DND-41 (cell line): ENCODE measurements at regions not wholly inside any gene's neighbourhood (a gene's known extent, or its start where the extent isn't known, plus 50 kb on each side); places are given as distances from the start of the nearest gene placed in this dataset.

Experiments used
- ATAC-seq: fragments of 200-7000 bp; cut with Tn5 transposase; 3 replicates; pipeline ENCODE4 v1.9.1; 2021; ENCODE audit warnings: low read depth; ENCODE audit not compliant: insufficient read depth
- DNase-seq: peaks from one replicate; pipeline ENCODE4 v3.0.0-alpha.2; 2020
- H2AFZ ChIP-seq: 2 replicates; pipeline ENCODE4 v1.6.0; 2012; ENCODE audit warnings: low read depth, low read length
- H3K27ac ChIP-seq: 2 replicates; pipeline ENCODE4 v1.5.1; 2012; ENCODE audit warnings: low read length, inconsistent platforms
- H3K27me3 ChIP-seq: fragments of 200-600 bp; sonication (generic); 2 replicates; pipeline ENCODE4 v1.6.0; 2012; ENCODE audit warnings: low read length, mild to moderate bottlenecking, inconsistent platforms; ENCODE audit not compliant: insufficient read depth, poor library complexity
- H3K36me3 ChIP-seq: 2 replicates; pipeline ENCODE4 v1.5.1; 2012; ENCODE audit warnings: low read length, inconsistent platforms; ENCODE audit not compliant: insufficient read depth
- H3K4me1 ChIP-seq: 2 replicates; pipeline ENCODE4 v1.5.1; 2012; ENCODE audit warnings: mild to moderate bottlenecking, low read length; ENCODE audit not compliant: insufficient read depth
- H3K4me2 ChIP-seq: 2 replicates; pipeline ENCODE4 v1.6.0; 2012; ENCODE audit warnings: mild to moderate bottlenecking, moderate library complexity, low read length, inconsistent platforms; ENCODE audit not compliant: insufficient read depth
- H3K4me3 ChIP-seq, 2 experiments: fragments of 200-600 bp in 1 of 2; shearing (Covaris generic) in 1 of 2; 2 replicates each; pipeline ENCODE4 v1.5.1; 2012 to 2016; ENCODE audit warnings: inconsistent platforms in 2 of 2, low read length in 2 of 2, mild to moderate bottlenecking in 2 of 2, low read depth in 1 of 2, moderate library complexity in 1 of 2
- H3K79me2 ChIP-seq: 2 replicates; pipeline ENCODE4 v1.6.0; 2012; ENCODE audit warnings: low read length, inconsistent platforms; ENCODE audit not compliant: insufficient read depth
- H3K9ac ChIP-seq: 2 replicates; pipeline ENCODE4 v1.6.0; 2012; ENCODE audit warnings: low read depth, mild to moderate bottlenecking, inconsistent platforms, low read length, moderate library complexity
- H3K9me3 ChIP-seq: 2 replicates; pipeline ENCODE4 v1.5.1; 2012; ENCODE audit warnings: low read length, moderate library complexity, mild to moderate bottlenecking, inconsistent platforms; ENCODE audit not compliant: insufficient read depth, severe bottlenecking
- H4K20me1 ChIP-seq: 2 replicates; pipeline ENCODE4 v1.6.0; 2012; ENCODE audit warnings: low read length; ENCODE audit not compliant: insufficient read depth
- CTCF ChIP-seq: IDR thresholded peaks from 2 replicates; pipeline ENCODE4 v1.5.1; 2012; ENCODE audit warnings: borderline replicate concordance, low read length, moderate library complexity, mild to moderate bottlenecking; ENCODE audit not compliant: poor library complexity, severe bottlenecking; ENCODE audit errors: extremely low read depth
- EZH2 ChIP-seq: IDR thresholded peaks from 3 replicates; pipeline ENCODE4 v1.6.1; 2012; ENCODE audit warnings: borderline replicate concordance, low read depth, mild to moderate bottlenecking, moderate library complexity, low read length, inconsistent platforms; ENCODE audit not compliant: severe bottlenecking

GRCh38 chr6:95117236-95117635 is 460.1 kb upstream of the MANEA start:
- DNase-seq = no peak
- Histone ChIP-seq H3K79me2 (no peaks in the 10 kb centered on the region), H4K20me1 (no peaks in the 10 kb centered on the region), H3K27ac (no peak overlapping the region), H3K4me1 (no peaks in the 10 kb centered on the region), H3K4me2 (no peak overlapping the region), H3K36me3 (no peaks in the 10 kb centered on the region), H3K27me3 (no peaks in the 10 kb centered on the region), H3K9ac (no peak overlapping the region), H3K9me3 (no peaks in the 10 kb centered on the region), H2AFZ (no peak overlapping the region), H3K4me3 (no peak overlapping the region)
- no peak for ATAC-seq
- TF ChIP-seq EZH2 = no peak

GRCh38 chr6:95119927-95120326 is 457.4 kb upstream of the MANEA start:
- ATAC-seq (no peak), DNase-seq (no peak)
- no peak overlapping the region for H3K9ac ChIP-seq
- no peak overlapping the region for H3K4me2 ChIP-seq
- no peaks in the 10 kb centered on the region for H4K20me1 ChIP-seq
- no peaks in the 10 kb centered on the region for H3K27me3 ChIP-seq
- no peak overlapping the region for H2AFZ ChIP-seq
- no peaks in the 10 kb centered on the region for H3K79me2 ChIP-seq
- H3K36me3 ChIP-seq = no peaks in the 10 kb centered on the region
- no peaks in the 10 kb centered on the region for H3K4me1 ChIP-seq
- H3K27ac ChIP-seq = no peak overlapping the region
- no peaks in the 10 kb centered on the region for H3K9me3 ChIP-seq
- TF ChIP-seq CTCF = no peak
- no peak for TF ChIP-seq EZH2
- no peak overlapping the region for H3K4me3 ChIP-seq

- no peak overlapping the region for H2AFZ ChIP-seq
- H3K27ac ChIP-seq = no peak overlapping the region
- no peak overlapping the region for H3K9ac ChIP-seq
- no peaks in the 10 kb centered on the region for H3K36me3 ChIP-seq
- no peaks in the 10 kb centered on the region for H3K9me3 ChIP-seq
- DNase-seq (no peak), ATAC-seq (no peak)
- no peaks in the 10 kb centered on the region for H3K79me2 ChIP-seq
- no peak overlapping the region for H3K4me3 ChIP-seq
- H3K4me1 ChIP-seq = no peaks in the 10 kb centered on the region
- TF ChIP-seq EZH2 = no peak
- TF ChIP-seq CTCF = no peak
- H4K20me1 ChIP-seq = no peaks in the 10 kb centered on the region
- no peak overlapping the region for H3K4me2 ChIP-seq
- no peaks in the 10 kb centered on the region for H3K27me3 ChIP-seq
Observed at GRCh38 chr6:95120984-95121383, 456.4 kb upstream of the MANEA start.

GRCh38 chr6:95127261-95127660 is 450.1 kb upstream of the MANEA start:
- Histone ChIP-seq H3K9ac (no peak overlapping the region), H3K27ac (no peak overlapping the region), H3K4me1 (no peaks in the 10 kb centered on the region), H3K4me2 (no peak overlapping the region), H3K79me2 (no peaks in the 10 kb centered on the region), H3K4me3 (no peak overlapping the region), H3K36me3 (no peaks in the 10 kb centered on the region), H3K9me3 (no peaks in the 10 kb centered on the region), H3K27me3 (no peaks in the 10 kb centered on the region), H2AFZ (no peak overlapping the region), H4K20me1 (no peaks in the 10 kb centered on the region)
- TF ChIP-seq EZH2 (no peak), CTCF (no peak)
- ATAC-seq (no peak), DNase-seq (no peak)
